CD4-positive, alpha-beta T cell (primary cell): ENCODE measurements at regions not wholly inside any gene's neighbourhood (a gene's known extent, or its start where the extent isn't known, plus 50 kb on each side); places are given as distances from the start of the nearest gene placed in this dataset.

Experiments used
- ATAC-seq: fragments of 200-7000 bp; cut with Tn5 transposase; one replicate; pipeline ENCODE4 v1.10.0; 2022; ENCODE audit warnings: mild to moderate bottlenecking; ENCODE audit not compliant: poor library complexity
- CTCF ChIA-PET: fragments of 350-600 bp; sonication (Branson Sonifier 250); formaldehyde crosslinking; loops from one replicate; lab custom pipeline; 2021; ENCODE audit warnings: antibody characterized with exemption, inconsistent platforms; lab: Charles Lee
- POLR2A ChIA-PET: fragments of 350-600 bp; sonication (Branson Sonifier 250); formaldehyde crosslinking; loops from one replicate; lab custom pipeline; 2021; ENCODE audit warnings: antibody characterized with exemption, inconsistent platforms; lab: Charles Lee
- DNase-seq, 14 experiments: peaks; one replicate each; pipeline ENCODE4 v3.0.0-alpha.2; 2013 to 2020; ENCODE audit warnings: mixed read lengths in 2 of 14
- H3K27ac ChIP-seq, 2 donors: one replicate each; pipeline versions ENCODE4 v1.5.1 to v1.7.0; 2013; ENCODE audit warnings: low read length in 2 of 2, low read depth in 1 of 2, mild to moderate bottlenecking in 1 of 2
- H3K27me3 ChIP-seq, 2 experiments: 1 replicate in 1 of 2; 2 replicates in 1 of 2; pipeline versions ENCODE4 v1.6.1 to v1.7.0; 2013; ENCODE audit warnings: low read length in 2 of 2, control low read depth in 1 of 2, mild to moderate bottlenecking in 1 of 2, moderate library complexity in 1 of 2; ENCODE audit not compliant: insufficient read depth in 2 of 2, control insufficient read depth in 1 of 2
- H3K36me3 ChIP-seq: one replicate; pipeline ENCODE4 v1.6.1; 2013; ENCODE audit warnings: low read length, control low read depth; ENCODE audit not compliant: insufficient read depth
- H3K4me1 ChIP-seq: one replicate; pipeline ENCODE4 v1.6.1; 2013; ENCODE audit warnings: low read length, control low read depth; ENCODE audit not compliant: insufficient read depth
- H3K4me3 ChIP-seq: one replicate; pipeline ENCODE4 v1.5.1; 2013; ENCODE audit warnings: mild to moderate bottlenecking, low read length, moderate library complexity
- H3K9me3 ChIP-seq, 2 experiments: 1 replicate in 1 of 2; 2 replicates in 1 of 2; pipeline versions ENCODE4 v1.6.1 to v1.7.0; 2013; ENCODE audit warnings: low read length in 2 of 2, mild to moderate bottlenecking in 2 of 2, control low read depth in 1 of 2, moderate library complexity in 1 of 2; ENCODE audit not compliant: control insufficient read depth in 1 of 2, insufficient read depth in 1 of 2
- H3K27ac Mint-ChIP-seq: one replicate; pipeline ENCODE4 v1.8.0; 2020; ENCODE audit warnings: mixed read lengths
- H3K27me3 Mint-ChIP-seq: one replicate; pipeline ENCODE4 v1.8.0; 2021; ENCODE audit warnings: mixed read lengths
- H3K36me3 Mint-ChIP-seq: one replicate; pipeline ENCODE4 v1.8.0; 2021; ENCODE audit warnings: low read depth, mixed read lengths
- H3K4me1 Mint-ChIP-seq: one replicate; pipeline ENCODE4 v1.8.0; 2021; ENCODE audit warnings: low read depth, mixed read lengths
- H3K4me3 Mint-ChIP-seq: one replicate; pipeline ENCODE4 v1.8.0; 2020; ENCODE audit warnings: mild to moderate bottlenecking, mixed read lengths
- H3K9me3 Mint-ChIP-seq: one replicate; pipeline ENCODE4 v1.8.0; 2020; ENCODE audit warnings: mixed read lengths
- CTCF ChIP-seq: fragments of 200-600 bp; IDR thresholded peaks from one replicate; pipeline ENCODE4 v1.8.0; 2022; ENCODE audit warnings: antibody characterized with exemption, mild to moderate bottlenecking
- intact Hi-C, 2 experiments: fragments of 100-400 bp; cut with DNase I in 1 of 2; cut with micrococcal nuclease in 1 of 2; formaldehyde crosslinking; loops; one replicate each; pipeline versions ENCODE4 v1.15.1 to v1.9.0; 2023 to 2025; cut with DNase I, micrococcal nuclease

- ATAC-seq (no peak), DNase-seq (no peak)
- H3K27me3 ChIP-seq, result no peaks in the 10 kb centered on the region
- H3K27ac ChIP-seq, result no peak overlapping the region
- H3K4me1 Mint-ChIP-seq, result no peaks in the 10 kb centered on the region
- H3K9me3 ChIP-seq, result peaks cover 0 to 8% of the 10 kb centered on the region in 2 experiments
- no peaks in the 10 kb centered on the region for H3K27me3 Mint-ChIP-seq
- H3K4me3 ChIP-seq, result no peak overlapping the region
- POLR2A ChIA-PET, result no interaction called here
- no peak for TF ChIP-seq CTCF
- no peak overlapping the region for H3K4me3 Mint-ChIP-seq
- no peaks in the 10 kb centered on the region for H3K36me3 ChIP-seq
- intact Hi-C loops, result no loop called here
- CTCF ChIA-PET, result no interaction called here
- no peak overlapping the region for H3K27ac Mint-ChIP-seq
- H3K9me3 Mint-ChIP-seq, result peaks cover under 1% of the 10 kb centered on the region
- no peaks in the 10 kb centered on the region for H3K4me1 ChIP-seq
- H3K36me3 Mint-ChIP-seq, result no peaks in the 10 kb centered on the region
These were observed 474.2 kb upstream of the ROBO2 start for GRCh38 chr3:76565496-76566210.

- CTCF ChIA-PET, result no interaction called here
- no peaks in the 10 kb centered on the region for H3K27me3 Mint-ChIP-seq
- no peaks in the 10 kb centered on the region for H3K36me3 Mint-ChIP-seq
These were observed 473.7 kb upstream of the ROBO2 start for GRCh38 chr3:76566211-76566534.

DNA sequence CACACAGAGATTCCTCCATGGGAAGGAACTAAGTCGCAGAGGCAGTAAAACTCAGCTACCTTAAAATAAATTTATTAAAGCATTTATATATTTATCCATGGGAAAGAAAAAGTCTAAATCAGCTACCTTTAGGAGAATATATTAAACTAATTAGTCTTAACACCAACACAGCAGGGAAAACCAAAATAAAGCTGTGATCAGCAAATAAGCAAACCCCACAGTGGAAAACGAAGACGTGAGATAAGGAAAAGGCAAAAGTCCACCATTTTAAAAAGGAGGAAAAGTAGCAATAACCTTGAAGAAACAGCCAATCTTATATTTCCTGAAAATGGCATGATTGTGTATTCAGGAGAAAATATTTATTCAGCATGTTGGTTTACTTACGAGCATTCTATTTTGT, 473.0 kb upstream of the ROBO2 start:
- Histone ChIP-seq H3K9me3 (peaks cover 0 to 8% of the 10 kb centered on the region in 2 experiments), H3K36me3 (no peaks in the 10 kb centered on the region), H3K27ac (no peak overlapping the region), H3K27me3 (no peaks in the 10 kb centered on the region), H3K4me1 (no peaks in the 10 kb centered on the region), H3K4me3 (no peak overlapping the region)
- TF ChIP-seq CTCF, result no peak
- CTCF ChIA-PET, result no interaction called here
- Mint-ChIP-seq H3K9me3 (peaks cover 2% of the 10 kb centered on the region), H3K27ac (no peak overlapping the region), H3K27me3 (no peaks in the 10 kb centered on the region), H3K36me3 (no peaks in the 10 kb centered on the region), H3K4me3 (no peak overlapping the region), H3K4me1 (no peaks in the 10 kb centered on the region)
- no peak for ATAC-seq
- intact Hi-C loops, result no loop called here
- no peak for DNase-seq
- POLR2A ChIA-PET, result no interaction called here

More at GRCh38 chr3:76566211-76566534, 473.7 kb upstream of the ROBO2 start:
- Mint-ChIP-seq H3K4me1 (no peaks in the 10 kb centered on the region), H3K4me3 (no peak overlapping the region), H3K9me3 (peaks cover 2% of the 10 kb centered on the region), H3K27ac (no peak overlapping the region)
- H3K27me3 ChIP-seq, result no peaks in the 10 kb centered on the region
- no peaks in the 10 kb centered on the region for H3K4me1 ChIP-seq
- POLR2A ChIA-PET, result no interaction called here
- no peak overlapping the region for H3K27ac ChIP-seq
- H3K36me3 ChIP-seq, result no peaks in the 10 kb centered on the region
- no peak for DNase-seq
- intact Hi-C loops, result no loop called here
- ATAC-seq, result no peak
- peaks cover 0 to 8% of the 10 kb centered on the region in 2 experiments for H3K9me3 ChIP-seq
- no peak for TF ChIP-seq CTCF
- no peak overlapping the region for H3K4me3 ChIP-seq
